IPS DF 6.9 (cell line): ENCODE measurements at regions not wholly inside any gene's neighbourhood (a gene's known extent, or its start where the extent isn't known, plus 50 kb on each side); places are given as distances from the start of the nearest gene placed in this dataset.
A peak's percentile ranks its signal among the peaks of the same experiment; 100 is the strongest.
"Not testable (repeated sequence)": the region's sequence is repeated elsewhere in the genome, so short reads cannot be mapped to it uniquely, and the experiment has no call there.

Source experiments
- DNase-seq: peaks from one replicate; pipeline ENCODE4 v3.0.0-alpha.2; 2013; ENCODE audit warnings: low read depth, low spot score
- H3K27ac ChIP-seq: one replicate; pipeline ENCODE4 v1.5.1; 2013; ENCODE audit warnings: low read length, control low read depth
- H3K27me3 ChIP-seq: 2 replicates; pipeline ENCODE4 v1.6.1; 2013; ENCODE audit warnings: mild to moderate bottlenecking, low read length; ENCODE audit not compliant: control insufficient read depth, insufficient read depth
- H3K36me3 ChIP-seq: 2 replicates; pipeline ENCODE4 v1.6.1; 2013; ENCODE audit warnings: low read length; ENCODE audit not compliant: control insufficient read depth, insufficient read depth
- H3K4me1 ChIP-seq: 2 replicates; pipeline ENCODE4 v1.6.1; 2013; ENCODE audit warnings: low read length; ENCODE audit not compliant: control insufficient read depth, insufficient read depth
- H3K4me3 ChIP-seq: 2 replicates; pipeline ENCODE4 v1.5.1; 2013; ENCODE audit warnings: mild to moderate bottlenecking, low read length
- H3K9me3 ChIP-seq: 2 replicates; pipeline ENCODE4 v1.6.1; 2013; ENCODE audit warnings: low read length, inconsistent platforms; ENCODE audit not compliant: control insufficient read depth, insufficient read depth
- WGBS: extraction: QIAGEN DNeasy Blood & Tissue Kit; methylation state at CpG from one replicate; pipeline ENCODE4 v1.1.7; 2013; ENCODE audit warnings: mixed read lengths, missing lambda C conversion rate; ENCODE audit not compliant: insufficient read length, insufficient coverage; 5-methylcytosine and 5-hydroxymethylcytosine counted together

- Histone ChIP-seq H3K4me3 (no peak overlapping the region), H3K4me1 (no peaks in the 10 kb centered on the region), H3K9me3 (no peaks in the 10 kb centered on the region), H3K36me3 (no peaks in the 10 kb centered on the region), H3K27me3 (no peaks in the 10 kb centered on the region), H3K27ac (no peak overlapping the region)
- DNase-seq: no peak
Observed at GRCh38 chr7:89607792-89608191, 546.5 kb upstream of the STEAP1 start.

- not testable (repeated sequence) for H3K4me3 ChIP-seq, H3K27me3 ChIP-seq, H3K4me1 ChIP-seq, H3K9me3 ChIP-seq, DNase-seq, H3K27ac ChIP-seq, H3K36me3 ChIP-seq
- no CpG with 5 or more reads among the region's 6 CpGs for WGBS
Observed at GRCh38 chr7:89616829-89617228, 537.4 kb upstream of the STEAP1 start.

- H3K4me1 ChIP-seq: no peaks in the 10 kb centered on the region
- no CpG with 5 or more reads among the region's 3 CpGs for WGBS
- DNase-seq: no peak
- no peak overlapping the region for H3K4me3 ChIP-seq
- no peaks in the 10 kb centered on the region for H3K9me3 ChIP-seq
- no peaks in the 10 kb centered on the region for H3K27me3 ChIP-seq
- H3K27ac ChIP-seq: no peak overlapping the region
- H3K36me3 ChIP-seq: no peaks in the 10 kb centered on the region
Observed at GRCh38 chr7:89618274-89618673, 536.0 kb upstream of the STEAP1 start.

- Histone ChIP-seq H3K9me3 (no peaks in the 10 kb centered on the region; the same call in 1 of the 2 replicates), H3K4me1 (no peaks in the 10 kb centered on the region), H3K36me3 (no peaks in the 10 kb centered on the region), H3K27ac (no peak overlapping the region), H3K4me3 (no peak overlapping the region), H3K27me3 (no peaks in the 10 kb centered on the region)
- DNase-seq: no peak
- no CpG with 5 or more reads among the region's 4 CpGs for WGBS
Observed at GRCh38 chr7:89621925-89622641, 532.2 kb upstream of the STEAP1 start.

GRCh38 chr7:89623018-89623672 is 531.1 kb upstream of the STEAP1 start:
- Histone ChIP-seq H3K4me3 (no peak overlapping the region), H3K36me3 (no peaks in the 10 kb centered on the region), H3K27ac (no peak overlapping the region), H3K27me3 (no peaks in the 10 kb centered on the region), H3K4me1 (no peaks in the 10 kb centered on the region), H3K9me3 (no peaks in the 10 kb centered on the region; the same call in 1 of the 2 replicates)
- WGBS: no CpG with 5 or more reads among the region's 1 CpG
- DNase-seq: peak; percentile 5

GRCh38 chr7:89624155-89624554 is 530.1 kb upstream of the STEAP1 start:
- not testable (repeated sequence) for H3K27me3 ChIP-seq, H3K27ac ChIP-seq, H3K36me3 ChIP-seq, H3K9me3 ChIP-seq, H3K4me3 ChIP-seq, DNase-seq, H3K4me1 ChIP-seq
- WGBS: no CpG with 5 or more reads among the region's 5 CpGs

- Histone ChIP-seq H3K27ac (no peak overlapping the region), H3K27me3 (no peaks in the 10 kb centered on the region), H3K9me3 (no peaks in the 10 kb centered on the region), H3K4me1 (no peaks in the 10 kb centered on the region), H3K36me3 (no peaks in the 10 kb centered on the region), H3K4me3 (no peak overlapping the region)
- no CpG with 5 or more reads among the region's 3 CpGs for WGBS
- no peak for DNase-seq
Observed at GRCh38 chr7:89648509-89648908, 505.8 kb upstream of the STEAP1 start.

GRCh38 chr7:89655946-89656345 is 498.3 kb upstream of the STEAP1 start:
- Histone ChIP-seq H3K27me3 (no peaks in the 10 kb centered on the region), H3K9me3 (no peaks in the 10 kb centered on the region), H3K36me3 (no peaks in the 10 kb centered on the region), H3K27ac (no peak overlapping the region), H3K4me3 (no peak overlapping the region), H3K4me1 (no peaks in the 10 kb centered on the region)
- WGBS: no CpG with 5 or more reads among the region's 1 CpG
- no peak for DNase-seq

GRCh38 chr7:89661876-89662275 is 492.4 kb upstream of the STEAP1 start:
- no peaks in the 10 kb centered on the region for H3K4me1 ChIP-seq
- no peak overlapping the region for H3K27ac ChIP-seq
- no peaks in the 10 kb centered on the region for H3K36me3 ChIP-seq
- no CpG with 5 or more reads among the region's 2 CpGs for WGBS
- no peak overlapping the region for H3K4me3 ChIP-seq
- no peaks in the 10 kb centered on the region for H3K9me3 ChIP-seq
- no peaks in the 10 kb centered on the region for H3K27me3 ChIP-seq
- no peak for DNase-seq

GRCh38 chr7:89666136-89666835 is 488.0 kb upstream of the STEAP1 start:
- H3K27me3 ChIP-seq: no peaks in the 10 kb centered on the region
- H3K27ac ChIP-seq: no peak overlapping the region
- no peak for DNase-seq
- H3K4me1 ChIP-seq: no peaks in the 10 kb centered on the region
- no peaks in the 10 kb centered on the region for H3K36me3 ChIP-seq
- WGBS: no CpG with 5 or more reads among the region's 4 CpGs
- H3K9me3 ChIP-seq: no peaks in the 10 kb centered on the region
- no peak overlapping the region for H3K4me3 ChIP-seq
